GM19035 (cell line): ENCODE measurements at regions not wholly inside any gene's neighbourhood (a gene's known extent, or its start where the extent isn't known, plus 50 kb on each side); places are given as distances from the start of the nearest gene placed in this dataset.
"Not testable (repeated sequence)": the region's sequence is repeated elsewhere in the genome, so short reads cannot be mapped to it uniquely, and the experiment has no call there.

Experiments
- ATAC-seq: cut with Tn5 transposase; IDR thresholded peaks from one replicate; pipeline ENCODE4 v1.9.1; 2021; ENCODE audit not compliant: unreplicated experiment

DNA sequence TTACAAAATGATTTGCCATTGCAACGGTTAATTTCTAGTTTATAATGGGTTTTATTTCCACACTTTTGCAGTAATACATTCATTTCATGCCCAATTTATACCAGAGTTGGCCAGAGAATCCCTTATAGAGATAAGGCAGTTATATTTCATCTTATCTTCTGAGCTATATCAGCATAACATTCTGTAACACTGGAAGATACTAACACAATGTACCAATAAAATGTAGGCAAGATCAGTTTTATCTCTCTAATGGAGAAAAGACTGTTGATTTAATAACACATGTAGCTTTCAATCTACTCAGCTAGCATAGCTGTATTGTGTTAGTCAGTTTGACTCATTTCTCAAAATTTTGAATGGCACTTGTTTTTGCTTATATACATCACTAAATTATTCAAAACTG lies 738.6 kb downstream of the TRAM1L1 start:
- no peak for ATAC-seq

DNA sequence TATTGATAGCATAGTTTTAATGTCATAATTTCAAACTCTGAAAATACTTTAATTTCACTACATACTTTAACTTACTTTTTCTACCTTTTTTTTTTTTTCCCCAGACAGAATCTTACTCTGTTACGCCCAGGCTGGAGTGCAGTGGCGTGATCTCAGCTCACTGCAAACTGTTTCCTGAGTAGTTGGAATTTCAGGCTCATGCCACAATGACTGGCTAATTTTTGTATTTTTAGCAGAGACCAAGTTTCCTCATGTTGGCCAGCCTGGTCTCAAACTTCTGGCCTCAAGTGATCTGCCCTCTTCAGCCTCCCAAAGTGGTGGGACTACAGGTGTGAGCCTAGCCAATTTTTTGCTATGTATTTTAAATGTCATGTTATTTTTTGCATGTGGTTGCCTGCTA lies 741.6 kb downstream of the TRAM1L1 start:
- no peak for ATAC-seq

DNA sequence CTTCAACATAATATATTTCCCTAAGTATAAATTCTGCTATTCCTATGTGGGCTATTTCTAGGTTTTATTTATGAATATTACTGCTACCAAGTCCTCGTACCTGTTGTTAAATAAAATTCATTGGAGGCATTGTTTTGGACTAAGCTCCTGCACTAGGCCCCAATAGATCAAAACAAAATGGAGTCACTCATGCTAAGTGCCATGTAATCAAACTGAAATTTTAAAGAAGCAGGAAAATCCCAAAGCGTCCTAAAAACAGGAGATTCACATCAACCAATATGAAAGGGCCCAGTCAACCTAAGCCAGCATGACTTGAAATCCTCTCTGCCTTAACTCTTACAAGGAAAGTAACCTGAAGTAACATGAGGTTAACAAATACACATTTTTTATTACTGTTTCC lies 743.2 kb downstream of the TRAM1L1 start:
- no peak for ATAC-seq

DNA sequence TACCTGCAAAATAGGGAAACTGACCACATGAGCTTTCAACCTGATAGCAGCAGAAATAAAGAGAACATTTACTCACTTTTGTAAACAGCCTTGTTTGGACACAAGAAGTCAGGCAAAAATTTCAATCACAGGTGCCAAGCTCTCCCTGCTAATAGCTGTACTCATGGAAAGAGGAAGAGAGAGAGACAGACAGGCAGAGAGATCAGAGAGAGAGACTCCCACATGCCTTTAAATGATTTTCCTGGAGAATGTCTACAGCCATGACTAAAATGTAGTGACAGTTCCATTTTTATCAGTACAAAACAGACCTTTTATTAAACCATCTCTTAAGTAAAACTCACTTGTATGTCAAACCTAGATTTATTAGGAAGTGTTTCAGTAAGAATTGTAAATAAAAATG lies 752.9 kb downstream of the TRAM1L1 start:
- ATAC-seq: no peak

DNA sequence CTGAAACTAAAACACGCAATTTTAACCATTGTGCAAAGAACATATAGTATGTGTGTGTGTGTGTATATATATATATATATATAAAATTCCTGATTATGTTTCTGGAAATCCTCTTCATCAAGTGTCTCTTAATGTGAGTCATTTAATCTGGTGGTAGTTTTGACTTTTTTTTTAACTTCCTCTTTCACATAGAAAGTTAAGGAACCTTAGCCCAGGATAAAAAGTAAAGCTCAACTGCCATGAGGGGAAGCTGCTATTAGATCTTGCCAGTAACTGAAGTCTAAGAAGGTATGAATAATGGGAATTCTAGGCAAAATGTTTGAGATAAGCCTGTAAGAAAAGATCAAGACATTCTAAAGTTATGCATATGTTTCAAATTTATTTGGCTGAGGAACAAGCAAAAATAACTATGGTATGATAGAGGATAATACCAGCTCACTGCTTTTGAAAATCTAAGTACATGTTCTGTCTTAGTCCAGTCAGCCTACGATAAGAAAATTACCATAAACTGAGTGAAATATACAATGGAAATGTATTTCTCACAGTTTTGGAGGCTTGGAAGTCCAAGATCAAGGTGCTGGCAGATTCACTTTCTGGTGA lies 757.0 kb downstream of the TRAM1L1 start:
- no peak for ATAC-seq

DNA sequence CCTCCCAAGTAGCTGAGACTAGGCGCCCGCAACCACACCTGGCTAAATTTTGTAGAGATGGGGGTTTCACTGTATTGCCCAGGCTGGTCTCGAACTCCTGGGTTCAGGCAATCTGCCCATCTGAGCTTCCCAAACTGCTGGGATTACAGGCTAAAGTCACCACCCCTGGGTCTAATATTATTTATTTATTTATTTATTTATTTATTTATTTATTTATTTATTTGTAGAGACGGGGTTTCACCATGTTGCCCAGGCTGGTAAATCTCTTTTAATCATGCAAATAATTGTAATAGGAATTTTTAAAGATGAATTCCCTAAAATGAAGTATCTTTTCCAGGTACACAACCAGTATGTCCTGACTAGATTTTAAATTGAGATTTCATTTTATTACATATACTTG lies 761.8 kb downstream of the TRAM1L1 start:
- ATAC-seq: no peak

DNA sequence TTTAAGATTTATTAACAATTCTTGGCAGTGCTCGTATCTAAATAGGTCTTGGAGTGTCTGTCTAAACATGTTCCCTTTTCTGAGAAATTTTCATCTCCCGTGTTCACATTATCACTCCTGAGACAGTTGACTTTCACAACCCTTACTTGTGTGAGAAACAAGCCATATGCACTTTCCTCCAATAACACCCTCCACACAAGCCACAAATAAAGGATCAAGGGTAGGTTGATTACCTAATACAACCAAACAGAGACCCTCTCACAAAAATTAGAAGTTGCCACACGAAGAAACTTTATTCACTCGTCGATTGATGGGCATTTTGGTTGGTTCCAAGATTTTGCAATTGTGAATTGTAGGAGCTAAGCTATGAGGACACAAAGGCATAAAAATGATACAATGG lies 763.9 kb downstream of the TRAM1L1 start:
- no peak for ATAC-seq

DNA sequence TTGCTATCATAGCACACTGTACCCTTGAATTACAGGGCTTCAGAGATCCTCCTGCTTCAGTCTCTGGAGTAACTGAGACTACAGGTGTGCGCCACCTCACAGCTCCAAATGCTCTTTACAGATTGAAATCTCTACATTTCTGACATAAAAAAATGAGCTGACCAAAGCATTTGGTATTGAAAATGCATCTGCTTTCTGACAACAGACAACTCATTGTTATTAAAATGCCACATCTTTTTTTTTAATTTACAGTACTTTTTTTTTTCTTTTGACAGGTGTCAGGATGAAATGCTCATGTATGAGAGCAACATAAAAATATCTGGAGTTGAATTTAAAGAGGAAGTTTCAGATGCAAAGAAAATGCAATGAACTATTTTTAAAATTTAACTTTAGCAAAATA lies 764.5 kb downstream of the TRAM1L1 start:
- no peak for ATAC-seq

DNA sequence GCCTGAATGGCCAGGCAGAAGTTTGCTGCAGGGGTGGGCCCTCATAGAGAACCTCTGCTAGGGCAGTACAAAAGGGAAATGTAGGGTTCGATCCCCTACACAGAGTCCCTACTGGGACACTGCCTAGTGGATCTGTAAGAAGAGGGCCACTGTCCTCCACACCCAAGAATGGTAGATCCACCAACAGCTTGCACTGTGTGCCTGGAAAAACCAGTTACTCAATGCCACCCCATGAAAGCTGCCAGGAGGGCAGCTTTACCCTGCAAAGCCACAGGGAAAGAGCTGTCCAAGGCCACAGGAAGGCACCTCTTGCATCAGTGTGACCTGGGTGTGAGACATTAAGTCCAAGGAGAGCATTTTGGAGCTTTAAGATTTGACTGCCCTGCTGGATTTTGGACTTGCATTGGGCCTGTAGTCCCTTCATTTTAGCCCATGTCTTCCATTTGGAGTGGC lies 781.6 kb downstream of the TRAM1L1 start:
- ATAC-seq: no peak

DNA sequence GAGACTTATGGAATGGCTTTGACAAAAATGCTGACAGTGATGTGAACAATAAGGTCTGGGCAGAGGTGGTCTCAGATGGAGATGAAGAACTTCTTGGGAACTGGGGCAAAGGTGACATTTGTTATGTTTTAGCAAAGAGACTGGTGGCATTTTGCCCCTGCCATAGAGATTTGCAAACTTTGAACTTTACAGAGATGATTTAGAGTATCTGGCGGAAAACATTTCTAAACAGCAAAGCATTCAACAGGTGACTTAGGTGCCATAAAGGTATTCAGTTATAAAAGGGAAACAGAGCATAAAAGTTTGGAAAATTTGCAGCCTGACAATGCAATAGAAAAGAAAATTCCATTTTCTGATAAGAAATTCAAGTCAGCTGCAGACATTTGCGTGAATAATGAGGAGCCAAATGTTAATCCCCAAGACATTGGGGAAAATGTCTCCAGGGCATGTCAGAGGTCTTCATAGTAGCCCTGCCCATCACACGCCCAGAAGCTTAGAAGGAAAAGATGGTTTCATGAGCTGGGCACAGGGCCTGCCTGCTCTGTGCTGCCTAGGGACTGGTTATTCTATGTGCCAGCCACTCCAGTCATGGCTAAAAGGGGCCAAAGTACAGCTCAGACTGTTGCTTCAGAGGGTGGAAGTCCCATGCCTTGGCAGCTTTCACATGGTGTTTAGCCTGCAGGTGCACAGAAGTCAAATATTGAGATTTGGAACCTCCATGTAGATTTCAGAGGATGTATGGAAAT lies 782.2 kb downstream of the TRAM1L1 start:
- ATAC-seq: no peak

DNA sequence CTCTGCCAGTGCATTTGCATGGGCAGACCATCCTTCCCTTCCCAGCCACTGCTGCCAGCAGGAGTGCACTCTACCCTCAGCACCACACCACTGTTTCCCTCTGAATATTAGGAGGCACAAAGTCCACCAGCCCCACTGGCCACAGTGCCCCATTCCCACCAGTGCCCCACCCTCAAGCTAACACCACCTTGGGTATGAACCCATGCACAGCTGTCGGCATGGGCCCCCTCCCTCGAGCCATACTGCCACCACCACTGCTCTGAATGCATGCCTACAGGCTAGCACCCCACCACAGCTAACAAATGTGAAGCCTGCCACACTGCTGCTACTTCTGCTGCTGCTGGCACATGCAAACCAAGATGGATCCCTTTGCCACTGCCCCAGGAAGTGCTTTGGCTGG lies 810.4 kb downstream of the TRAM1L1 start:
- no peak for ATAC-seq

DNA sequence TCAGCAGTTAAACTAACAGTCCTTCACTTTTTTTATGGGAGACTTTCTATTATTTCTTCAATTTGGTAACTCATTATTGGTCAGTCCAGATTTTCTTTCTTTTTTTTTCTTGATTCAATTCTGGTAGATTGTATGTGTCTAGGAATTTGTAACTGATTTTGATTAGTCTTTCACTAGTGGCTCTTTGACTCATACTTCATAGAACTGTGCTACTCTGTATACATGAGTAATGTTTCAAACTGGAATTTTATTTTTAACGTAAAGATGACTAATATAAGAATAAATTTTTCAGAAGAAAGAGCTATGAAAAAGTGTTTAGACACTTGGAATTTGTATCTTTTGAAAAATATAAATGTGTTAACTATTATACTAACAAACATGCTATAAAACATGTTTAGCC lies 813.0 kb downstream of the TRAM1L1 start:
- no peak for ATAC-seq

DNA sequence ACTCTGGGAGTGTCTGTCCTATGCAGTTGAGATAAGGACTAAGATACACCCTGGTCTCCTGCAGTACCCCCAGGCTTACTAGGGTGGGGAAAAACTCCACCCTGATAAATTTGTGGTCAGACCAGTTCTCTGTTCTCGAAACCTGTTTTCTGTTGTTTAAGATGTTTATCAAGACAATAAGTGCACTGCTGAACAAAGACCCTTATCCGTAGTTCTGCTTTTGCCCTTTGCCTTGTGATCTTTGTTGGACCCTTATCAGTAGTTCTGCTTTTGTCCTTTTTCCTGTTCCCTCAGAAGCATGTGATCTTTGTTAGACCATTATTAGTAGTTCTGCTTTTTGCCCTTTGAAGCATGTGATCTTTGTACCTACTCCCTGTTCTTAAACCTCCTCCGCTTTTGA lies 824.4 kb downstream of the TRAM1L1 start:
- not testable (repeated sequence) for ATAC-seq

DNA sequence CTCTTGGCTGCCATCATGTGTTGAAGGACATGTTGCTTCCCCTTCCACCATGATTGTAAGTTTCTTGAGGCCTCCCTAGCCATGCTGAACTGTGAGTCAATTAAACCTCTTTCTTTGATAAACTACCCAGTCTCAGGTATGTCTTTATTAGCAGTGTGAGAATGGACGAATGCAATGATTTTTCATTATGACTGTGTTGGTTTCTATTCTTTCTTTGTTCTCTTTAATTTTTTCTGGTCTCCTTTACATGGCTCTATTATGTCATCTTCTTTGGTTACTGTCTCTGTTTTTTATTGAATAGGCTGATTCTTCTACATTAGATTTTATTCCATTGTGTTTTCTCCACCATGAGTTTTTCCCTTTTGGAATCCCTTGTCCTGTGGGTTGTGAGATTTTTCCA lies 840.6 kb downstream of the TRAM1L1 start:
- ATAC-seq: no peak

DNA sequence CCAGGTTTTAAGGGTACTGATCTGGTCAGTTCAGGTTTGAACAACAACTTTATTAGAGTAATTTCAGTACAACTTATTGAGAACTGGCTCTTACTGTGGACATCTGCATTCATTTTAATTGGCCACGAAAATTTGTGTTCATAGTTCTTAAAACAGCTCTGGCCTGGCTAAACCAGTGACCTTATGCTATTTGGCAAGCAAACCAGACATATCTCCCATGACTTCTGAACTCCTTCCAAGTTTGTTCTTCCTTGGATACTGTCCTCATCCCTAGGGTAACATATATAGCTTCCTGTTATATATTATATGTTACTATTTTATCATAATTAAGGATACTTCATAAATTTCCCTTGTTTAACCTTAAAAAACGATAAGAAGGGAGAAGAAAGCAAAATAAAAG lies 841.9 kb downstream of the TRAM1L1 start:
- ATAC-seq: no peak

DNA sequence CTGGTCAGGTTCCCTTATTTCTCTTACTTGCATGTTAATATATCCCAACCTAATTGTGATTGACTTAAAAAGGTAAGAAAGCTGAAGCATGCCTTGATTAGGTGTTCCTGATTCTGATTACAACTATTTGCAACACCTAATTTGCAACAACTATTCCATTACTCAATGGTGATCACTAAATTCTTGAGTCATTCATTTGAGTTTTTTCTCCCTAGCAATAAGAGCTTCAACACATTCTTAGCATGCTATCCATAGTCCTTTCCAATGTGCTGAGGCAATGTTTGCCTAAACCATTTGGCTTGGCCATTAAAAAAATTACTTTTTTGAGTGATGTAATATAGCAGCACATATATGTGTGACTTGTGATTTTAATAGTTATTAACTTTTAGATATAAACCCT lies 851.4 kb downstream of the TRAM1L1 start:
- ATAC-seq: no peak

DNA sequence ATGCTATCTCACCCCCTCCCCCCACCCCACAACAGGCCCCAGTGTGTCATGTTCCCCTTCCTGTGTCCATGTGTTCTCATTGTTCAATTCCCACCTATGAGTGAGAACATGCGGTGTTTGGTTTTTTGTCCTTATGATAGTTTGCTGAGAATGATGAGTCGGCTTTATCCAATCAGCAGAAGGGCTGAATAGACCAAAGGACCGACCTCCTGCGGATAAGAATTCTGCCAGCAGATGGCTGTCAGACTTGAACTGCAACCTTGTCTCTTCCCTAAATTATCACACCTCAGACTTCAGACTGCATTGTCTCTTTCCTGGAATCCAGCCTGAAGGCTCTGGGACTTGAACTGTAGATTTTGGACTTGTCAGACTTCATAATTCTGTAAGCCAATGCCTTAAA lies 853.4 kb downstream of the TRAM1L1 start:
- not testable (repeated sequence) for ATAC-seq

DNA sequence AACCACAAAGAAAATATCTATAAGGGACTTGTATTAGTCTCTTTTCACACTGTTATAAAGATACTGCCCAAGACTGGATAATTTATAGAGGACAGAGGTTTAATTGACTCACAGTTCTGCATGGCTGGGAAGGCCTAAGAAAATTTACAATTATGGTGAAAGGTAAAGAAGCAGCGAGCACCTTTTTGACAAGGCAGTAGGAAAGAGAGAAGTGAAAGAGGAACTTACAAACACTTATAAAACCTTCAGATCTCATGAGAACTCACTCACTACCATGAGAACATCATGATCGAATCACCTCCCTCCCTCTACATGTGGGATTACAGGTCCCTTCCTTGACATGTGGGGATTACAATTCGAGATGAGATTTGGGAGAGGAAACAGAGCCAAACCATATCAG lies 856.0 kb downstream of the TRAM1L1 start:
- no peak for ATAC-seq

DNA sequence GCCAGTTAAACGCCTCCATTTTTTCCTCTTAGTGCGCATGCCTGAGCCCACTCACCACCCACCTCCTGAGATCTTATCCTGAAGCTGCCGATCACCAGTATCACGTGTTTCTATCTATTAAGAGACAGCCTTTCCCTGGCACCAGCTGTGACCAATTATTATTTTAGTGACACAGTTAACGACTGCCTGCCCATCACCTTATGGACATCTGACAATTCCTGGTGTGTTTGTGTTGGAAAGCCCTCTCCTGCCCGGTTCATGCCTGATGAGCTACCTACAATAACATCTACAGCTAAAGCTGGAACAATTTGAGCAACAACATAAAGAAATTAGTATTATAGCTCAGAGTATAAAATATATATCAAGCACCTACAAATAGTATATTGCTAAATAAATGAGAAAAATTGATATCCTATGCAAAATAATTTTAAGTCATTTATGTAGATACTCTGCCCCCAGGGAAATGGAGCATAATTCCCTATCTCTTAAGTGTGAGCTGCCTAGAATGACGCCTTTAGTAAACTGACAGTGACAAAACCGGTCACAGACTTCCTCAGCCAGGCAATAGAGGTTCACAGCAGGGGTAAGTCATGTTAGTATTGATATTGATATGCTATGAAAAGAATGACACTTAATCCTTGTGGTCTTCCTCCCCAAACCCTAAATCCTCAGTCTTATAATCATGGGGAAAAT lies 862.2 kb downstream of the TRAM1L1 start:
- no peak for ATAC-seq

DNA sequence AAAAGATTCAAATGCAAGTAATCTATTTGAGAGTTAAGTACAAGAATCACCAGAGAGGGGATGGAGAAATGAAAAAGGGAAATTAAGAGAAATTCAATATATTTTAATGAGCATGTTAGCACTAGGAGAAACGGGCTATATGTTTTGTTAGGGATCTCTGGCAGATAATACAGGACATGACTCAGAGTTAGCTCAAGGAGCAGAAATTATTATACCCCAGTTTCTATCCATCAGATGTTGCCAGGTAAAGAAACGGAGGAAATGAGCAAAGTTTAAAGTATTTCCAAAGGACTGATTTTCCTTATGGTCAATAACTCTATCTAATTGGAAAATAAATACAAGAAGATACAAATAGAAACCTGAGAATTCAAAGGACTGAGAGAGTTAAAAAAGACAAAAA lies 867.6 kb downstream of the TRAM1L1 start:
- ATAC-seq: no peak

DNA sequence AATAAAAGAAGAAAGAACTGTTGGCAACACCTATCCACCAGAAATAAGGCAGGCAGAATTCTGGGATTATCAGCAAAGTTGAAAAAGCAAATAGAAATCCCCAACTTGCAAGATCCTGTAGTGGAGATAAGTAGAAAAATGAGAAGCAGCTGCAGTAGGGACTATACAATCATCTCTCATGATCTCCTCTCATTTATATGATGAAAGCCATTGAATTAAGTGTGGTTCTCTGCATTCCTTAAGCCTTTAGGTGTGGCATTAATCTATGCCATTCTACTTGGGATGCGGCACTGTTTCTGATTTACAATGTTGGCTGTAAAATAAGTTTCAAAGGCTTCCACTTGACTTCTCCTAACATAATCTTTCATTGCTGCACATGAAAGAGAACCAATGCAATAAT lies 869.8 kb downstream of the TRAM1L1 start:
- ATAC-seq: no peak

DNA sequence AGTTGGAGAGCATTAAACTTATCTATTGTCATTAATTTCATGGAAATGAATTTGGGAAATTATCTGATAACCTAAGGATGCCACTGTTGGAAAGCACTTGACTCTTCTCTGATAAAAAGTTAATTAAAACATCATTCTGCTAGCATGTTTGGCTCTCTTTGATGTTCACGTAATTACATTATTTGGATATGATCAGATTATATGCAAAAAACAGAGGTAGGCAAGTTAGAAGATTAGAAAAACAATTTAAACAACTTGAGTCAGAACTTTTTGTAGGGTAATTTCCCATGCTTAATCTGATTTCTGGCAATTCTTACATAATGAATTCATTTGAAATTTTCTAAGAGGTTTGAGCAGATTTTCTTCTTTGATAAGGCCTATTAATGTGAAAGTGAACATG lies 882.9 kb downstream of the TRAM1L1 start:
- ATAC-seq: no peak
